Renal pelvis (tissue), 1 donor: ENCODE measurements at regions not wholly inside any gene's neighbourhood (a gene's known extent, or its start where the extent isn't known, plus 50 kb on each side); places are given as distances from the start of the nearest gene placed in this dataset.
"Not testable (repeated sequence)": the region's sequence is repeated elsewhere in the genome, so short reads cannot be mapped to it uniquely, and the experiment has no call there.

ENCODE experiments used
- DNase-seq: peaks from one replicate; pipeline ENCODE4 v3.0.0-alpha.2; 2013

DNA sequence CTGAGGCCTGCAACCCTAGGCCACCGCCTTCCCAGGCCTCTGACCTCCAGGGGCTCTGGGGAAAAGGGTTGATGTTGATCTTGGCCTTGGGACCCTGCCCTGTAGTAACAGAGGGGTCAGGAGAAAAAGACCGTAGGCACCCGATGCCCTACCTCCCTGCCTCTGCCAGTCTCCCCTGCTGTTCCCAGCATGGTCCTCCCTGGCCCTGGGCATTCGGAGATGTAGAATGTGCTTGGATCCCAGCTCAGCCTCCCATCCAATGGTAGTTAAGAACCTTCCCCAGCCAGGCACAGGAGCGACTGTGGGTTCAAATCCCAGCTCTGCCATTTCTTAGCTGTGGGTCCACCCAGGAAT is 72.0 kb upstream of the TARDBP start:
- DNase-seq = no peak

DNA sequence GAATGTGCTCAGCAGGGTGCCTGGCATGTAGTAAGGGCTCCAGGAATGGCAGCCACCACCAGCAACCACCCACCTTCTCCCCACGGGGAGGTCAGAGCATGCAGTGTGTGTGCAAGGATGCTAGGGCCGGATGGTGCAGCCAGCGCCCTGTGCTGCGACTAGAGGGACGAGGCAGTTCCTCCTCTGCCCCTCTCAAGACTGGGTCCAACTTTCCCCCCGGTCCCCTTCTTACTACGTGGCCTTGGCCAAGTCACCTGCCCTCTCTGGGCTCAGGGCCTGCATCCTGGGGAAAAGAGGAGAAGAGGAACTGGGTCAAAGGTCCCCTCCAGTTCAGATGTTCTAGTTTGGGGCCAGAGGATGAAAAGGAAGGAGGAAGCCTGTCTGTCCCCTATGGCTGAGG is 71.6 kb upstream of the TARDBP start:
- DNase-seq = no peak

DNA sequence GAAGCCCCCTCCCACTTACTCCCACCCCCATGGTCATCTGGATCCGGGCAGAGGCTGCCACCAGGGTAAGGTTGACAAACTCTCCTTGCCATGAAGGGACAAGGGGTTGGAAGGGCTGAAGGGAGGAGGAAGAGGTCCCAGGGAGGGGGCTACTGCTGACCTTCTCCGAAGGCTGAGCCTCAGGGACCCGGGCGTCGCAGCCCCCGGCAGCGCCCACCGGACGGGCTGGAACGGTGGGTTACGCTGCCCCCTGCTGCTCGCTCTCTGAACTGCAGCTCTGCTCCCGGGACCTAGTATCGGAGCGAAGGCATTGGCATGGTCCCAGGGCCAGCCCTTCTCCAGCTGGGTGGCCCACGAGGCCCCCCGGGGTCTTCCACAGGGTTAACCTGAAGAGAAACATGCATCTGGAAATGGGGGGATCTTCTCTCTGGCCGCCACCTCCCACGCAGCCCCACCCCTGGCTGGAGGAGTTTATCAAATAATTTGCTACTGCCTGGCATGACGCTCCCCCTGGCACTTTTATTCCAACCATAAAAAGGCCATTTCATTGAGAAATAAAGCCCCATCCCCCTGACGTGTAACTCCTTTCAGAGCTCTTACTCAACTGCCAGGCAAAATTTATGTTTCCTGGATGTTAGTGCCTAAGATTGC is 70.4 kb upstream of the TARDBP start:
- peak; percentile 62 for DNase-seq

DNA sequence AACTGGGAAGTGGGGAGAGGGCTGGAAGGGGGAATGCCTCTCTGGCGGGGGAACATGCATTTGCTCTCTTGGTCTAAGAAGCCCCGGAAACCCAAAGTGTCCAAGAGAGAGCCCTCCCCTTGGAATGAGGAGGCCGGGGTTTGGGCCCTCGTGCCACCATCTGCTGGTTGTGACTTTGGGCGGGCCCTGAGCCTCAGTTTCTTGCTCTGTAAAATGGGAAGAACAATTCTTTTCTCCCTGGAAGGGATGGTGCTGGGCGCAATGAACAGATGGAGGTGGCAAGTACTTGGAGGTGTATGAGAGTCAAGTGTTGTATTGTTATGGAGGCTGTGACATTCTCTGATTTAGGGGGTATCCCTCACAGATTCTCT is 69.9 kb upstream of the TARDBP start:
- no peak for DNase-seq

DNA sequence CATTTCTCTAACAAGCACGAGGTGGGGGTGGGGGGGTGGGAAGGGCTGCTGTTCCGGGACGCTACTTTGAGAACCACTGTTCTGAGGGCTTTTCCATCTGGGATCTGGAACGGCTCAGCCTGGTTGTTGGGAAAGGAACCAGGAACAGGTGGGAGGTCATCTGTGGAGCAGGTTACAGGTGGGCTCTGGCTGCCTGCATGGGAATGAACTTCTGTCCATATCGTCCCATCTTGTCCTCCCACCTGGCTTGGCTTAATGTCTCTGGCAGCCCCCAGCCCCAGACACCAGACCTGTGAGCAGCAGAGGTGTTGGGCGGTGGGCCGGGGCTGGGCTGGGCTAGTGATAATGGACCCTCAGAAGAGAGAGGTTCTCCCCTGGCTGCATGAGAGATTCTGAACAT is 69.4 kb upstream of the TARDBP start:
- DNase-seq = no peak

DNA sequence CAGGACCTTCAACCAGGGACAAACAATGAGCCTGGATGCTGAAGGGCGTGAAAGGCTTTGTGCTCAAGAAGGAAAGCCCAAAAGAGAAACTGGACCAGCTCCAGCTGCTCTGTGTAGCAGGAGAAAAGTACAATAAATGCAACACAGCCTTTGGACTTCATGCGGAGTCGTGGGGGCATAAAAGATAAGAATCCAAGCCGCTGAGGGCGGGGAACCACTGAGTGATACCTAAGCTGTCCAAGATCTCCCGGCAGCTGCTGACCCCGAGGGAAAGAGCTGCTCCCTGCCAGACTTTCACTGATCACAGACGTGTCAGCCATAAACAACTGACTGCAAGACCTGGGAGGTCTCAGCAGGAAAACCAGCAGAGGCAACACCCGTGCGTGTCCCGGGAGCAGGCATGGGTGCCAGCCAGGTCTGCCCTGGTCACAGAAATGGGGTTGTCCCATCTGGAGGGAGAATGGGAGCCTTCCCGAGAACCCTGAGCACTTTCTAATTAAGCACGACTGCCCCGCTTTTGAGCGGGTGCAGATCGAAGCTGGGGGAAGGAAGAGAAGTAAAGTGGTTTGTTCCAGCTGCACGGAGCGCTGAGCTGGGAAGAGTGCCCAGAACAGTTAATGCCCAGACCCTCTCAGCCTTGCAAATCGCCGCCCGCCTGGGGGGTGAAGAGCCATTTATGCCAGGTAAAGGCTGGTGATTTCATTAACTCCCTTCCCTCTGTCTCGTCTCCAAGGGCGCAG is 68.3 kb upstream of the TARDBP start:
- peak; percentile 40 for DNase-seq

DNA sequence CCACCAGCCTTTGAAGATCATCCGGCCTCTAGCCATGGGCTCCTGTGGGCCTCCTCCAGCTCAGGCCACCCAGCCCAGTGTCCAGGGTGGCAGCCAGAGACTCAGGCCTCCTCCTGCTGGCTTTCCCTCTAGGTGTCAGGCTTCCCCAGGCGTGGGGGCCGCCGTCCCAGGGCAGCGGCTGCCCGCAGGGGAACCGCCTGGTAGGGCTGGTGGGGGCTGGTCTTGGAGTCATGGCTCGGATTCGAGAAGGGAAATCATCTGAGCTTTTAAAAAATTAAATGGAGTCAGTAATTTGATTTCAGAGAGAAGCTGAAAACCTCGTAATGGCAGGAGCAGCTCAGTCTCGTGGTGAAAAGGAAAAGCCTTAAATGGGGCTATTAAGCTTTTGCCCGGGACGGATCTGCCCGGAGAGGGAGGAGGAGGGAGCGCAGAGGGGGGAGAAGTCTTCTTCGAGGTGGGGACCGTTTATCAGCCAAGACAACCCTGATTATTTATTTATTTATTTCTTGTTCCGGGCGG is 66.4 kb upstream of the TARDBP start:
- DNase-seq = no peak

DNA sequence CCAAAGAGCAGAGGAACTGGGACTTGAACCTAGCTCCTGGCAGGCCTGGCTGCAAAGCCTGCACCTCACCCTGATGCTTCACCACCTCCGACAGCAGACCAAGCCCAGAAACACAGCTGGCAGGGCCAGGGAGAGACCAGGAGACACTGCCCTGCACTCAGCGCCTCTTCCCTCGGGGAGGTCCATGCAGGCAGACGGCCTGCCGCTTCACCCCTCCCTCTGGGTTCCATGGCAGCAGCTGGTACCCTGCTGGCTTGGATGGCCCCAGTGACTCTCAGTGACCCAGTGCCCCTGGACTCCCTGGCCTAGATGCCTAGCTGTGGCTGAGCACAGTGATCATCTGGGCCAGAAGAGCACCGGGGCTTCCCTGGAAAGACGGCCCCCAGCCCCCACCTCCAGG is 65.3 kb upstream of the TARDBP start:
- no peak for DNase-seq

DNA sequence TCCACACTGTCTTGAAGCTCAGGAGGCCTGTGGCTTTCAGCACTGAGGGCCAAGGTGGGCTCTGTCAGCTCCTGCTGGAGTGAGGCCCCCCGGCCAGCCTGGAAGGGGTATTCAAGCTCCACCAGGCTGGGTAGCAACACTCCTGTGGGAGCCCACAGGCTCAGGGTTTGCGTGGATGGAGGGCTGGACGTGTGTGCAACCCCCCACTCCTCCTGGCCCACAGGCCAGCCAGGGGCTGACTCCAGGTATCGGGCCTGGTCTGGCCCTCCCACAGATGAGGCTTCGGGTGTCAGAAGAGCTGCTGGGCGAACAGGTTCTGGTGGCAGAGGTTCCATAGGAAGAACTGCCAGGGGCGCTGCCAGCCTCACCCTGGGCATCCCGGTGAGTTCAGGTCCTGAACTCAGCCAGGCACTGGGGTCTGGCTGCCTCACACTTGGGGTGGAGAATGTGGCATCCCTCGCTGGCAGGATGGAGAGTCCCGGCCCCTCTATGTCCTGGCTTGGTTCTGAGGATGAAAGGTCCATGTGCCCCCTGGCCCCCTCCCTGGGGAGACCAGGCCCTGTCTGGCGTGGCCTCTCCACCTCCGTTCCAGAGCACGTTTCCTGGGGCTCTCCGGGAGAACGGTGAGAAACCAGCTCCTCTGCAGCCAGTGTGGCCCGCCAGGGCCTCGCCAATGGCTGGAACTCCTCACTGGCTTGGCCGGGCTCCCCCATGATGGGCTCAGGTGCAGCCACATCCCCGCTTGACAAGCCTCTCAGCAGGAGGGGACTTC is 64.6 kb upstream of the TARDBP start:
- no peak for DNase-seq

DNA sequence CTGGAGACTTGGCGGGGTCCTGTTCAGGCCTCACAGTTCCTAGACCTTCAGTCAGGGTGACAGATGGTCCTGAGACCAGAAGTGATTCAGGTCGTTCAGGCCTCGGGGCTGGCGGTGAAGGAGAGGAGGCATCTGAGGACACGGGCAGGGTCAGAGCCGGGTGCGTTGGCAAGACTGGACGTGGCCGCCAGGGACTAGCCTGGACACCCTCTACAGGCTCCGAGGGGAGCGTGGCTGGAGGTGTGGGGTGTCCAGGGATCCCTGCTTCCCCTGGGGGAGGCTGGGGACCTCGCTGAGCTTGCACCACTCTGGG is 64.0 kb upstream of the TARDBP start:
- DNase-seq = no peak

DNA sequence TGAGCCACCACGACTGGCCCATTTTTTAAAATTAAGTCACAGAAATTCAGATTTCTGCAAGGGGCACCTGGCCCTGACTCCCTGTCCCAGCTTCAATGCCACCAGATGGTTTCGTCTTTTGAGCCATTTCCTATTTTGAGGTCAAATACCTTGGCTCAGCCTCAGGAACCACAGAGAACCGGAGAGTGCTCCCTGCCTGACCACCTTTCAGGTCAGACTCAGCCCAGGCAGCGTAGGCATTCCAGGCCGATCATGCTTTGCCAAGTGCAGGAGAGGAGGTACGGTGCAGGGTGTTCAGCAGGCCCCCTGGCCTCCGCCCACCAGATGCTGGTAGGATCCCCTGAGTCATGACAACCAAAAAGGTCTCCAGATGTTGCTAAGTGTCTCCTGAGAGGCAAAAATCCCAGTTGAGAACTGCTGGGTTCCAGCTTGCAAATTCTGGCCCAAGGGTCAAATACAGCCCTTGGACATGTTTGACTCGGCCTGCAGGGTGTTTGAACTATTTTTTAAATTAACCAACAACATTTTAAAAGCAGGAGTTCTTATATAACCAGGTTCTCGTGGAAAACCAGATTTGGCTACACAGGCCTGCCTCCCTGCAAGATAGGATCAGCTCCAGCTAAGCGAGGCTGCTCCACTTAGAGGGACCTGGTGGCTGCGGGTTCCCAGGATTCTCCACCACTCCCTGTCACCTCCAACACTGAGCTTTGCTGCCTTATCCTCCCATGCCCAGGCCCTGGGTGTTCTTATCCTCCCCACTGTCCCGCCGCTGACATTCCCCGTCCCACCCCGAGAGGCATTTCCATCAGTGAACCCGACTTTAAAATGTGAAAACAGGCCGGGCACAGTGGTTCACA is 61.9 kb upstream of the TARDBP start:
- no peak for DNase-seq

DNA sequence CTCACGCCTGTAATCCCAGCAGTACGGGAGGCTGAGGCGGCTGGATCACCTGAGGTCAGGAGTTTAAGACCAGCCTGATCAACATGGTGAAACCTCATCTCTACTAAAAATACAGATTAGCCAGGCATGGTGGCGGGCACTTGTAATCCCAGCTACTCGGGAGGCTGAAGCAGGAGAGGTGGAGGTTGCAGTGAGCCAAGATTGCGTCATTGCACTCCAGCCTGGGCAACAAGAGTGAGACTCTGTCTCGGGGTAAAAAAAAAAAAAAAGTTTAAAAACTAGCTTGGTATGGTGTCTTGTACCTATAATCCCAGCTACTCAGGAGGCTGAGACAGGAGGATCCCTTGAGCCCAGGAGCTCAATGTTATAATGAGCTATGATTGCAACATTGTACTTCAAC is 61.2 kb upstream of the TARDBP start:
- not testable (repeated sequence) for DNase-seq

DNA sequence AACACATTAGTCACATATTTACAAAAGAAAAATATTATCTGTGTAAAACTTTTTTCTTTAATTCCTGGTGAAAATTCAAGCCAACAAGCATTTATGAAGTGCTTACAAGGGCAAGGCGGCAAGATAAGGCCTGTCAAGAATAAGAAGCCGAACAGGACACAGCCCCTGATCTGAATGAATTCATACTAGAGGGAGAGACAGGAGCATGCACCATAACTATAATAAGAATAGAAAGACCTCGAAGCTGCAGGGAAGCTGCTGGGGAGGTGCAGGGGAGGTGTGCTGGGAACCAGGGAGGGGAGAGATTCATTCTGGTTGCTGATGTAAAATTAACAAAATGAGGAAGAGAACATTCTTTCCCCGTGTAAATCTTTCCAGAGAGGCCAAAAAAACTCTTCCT is 60.5 kb upstream of the TARDBP start:
- DNase-seq = no peak

DNA sequence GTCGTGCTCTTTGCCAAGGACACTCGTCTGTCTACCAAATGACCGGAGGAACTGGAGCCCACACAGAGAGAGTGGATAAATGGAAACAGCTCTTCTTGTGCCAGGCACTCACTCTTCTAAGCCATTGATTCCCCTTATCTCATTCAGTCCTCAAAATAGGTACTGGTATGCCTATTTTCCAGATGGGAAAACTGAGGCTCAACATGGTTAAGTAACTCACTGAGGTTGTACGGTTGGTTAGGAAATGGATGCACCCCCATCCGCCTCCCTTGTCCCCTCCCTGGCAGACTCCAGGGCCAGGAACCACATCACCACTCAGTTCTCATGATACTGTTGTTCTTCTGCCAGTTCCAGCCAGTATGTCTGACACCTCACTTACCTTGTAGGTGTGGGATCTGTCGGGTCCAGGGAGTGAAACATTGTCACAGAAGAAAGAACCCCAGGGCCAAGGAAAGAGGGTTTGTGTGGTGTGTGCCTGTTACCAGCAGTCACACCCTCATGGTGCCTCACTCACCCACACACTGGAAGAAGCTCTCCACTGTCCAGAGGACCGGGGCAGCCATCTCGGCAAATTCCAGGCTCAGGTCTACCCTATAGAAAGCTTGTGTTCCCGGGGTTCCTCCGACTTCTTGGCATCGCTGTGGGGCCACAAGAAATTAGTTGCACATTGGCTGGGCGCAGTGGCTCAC is 58.8 kb upstream of the TARDBP start:
- no peak for DNase-seq

- no peak for DNase-seq
Measured at GRCh38 chr1:10957133-10957532, 55.3 kb upstream of the TARDBP start.

DNA sequence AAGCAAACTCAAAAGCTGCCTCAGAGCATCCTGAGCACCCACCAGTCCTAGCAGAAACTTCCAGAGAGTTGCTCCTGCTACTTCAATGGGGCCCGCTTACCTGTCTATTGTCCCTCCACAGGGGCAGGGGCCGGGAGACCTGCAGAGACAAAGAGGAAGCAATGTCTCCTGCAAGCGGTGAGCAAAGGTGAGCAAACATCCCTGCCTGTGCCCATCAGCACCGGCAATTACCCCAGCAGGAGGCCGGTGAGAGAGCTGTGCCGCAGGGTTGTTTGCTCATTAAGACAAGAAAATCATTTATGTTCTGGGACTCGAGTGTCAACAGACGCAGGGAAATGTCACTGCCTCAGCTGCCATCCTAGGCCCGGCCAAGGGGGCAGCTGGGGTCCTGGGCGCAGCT is 53.8 kb upstream of the TARDBP start:
- no peak for DNase-seq

DNA sequence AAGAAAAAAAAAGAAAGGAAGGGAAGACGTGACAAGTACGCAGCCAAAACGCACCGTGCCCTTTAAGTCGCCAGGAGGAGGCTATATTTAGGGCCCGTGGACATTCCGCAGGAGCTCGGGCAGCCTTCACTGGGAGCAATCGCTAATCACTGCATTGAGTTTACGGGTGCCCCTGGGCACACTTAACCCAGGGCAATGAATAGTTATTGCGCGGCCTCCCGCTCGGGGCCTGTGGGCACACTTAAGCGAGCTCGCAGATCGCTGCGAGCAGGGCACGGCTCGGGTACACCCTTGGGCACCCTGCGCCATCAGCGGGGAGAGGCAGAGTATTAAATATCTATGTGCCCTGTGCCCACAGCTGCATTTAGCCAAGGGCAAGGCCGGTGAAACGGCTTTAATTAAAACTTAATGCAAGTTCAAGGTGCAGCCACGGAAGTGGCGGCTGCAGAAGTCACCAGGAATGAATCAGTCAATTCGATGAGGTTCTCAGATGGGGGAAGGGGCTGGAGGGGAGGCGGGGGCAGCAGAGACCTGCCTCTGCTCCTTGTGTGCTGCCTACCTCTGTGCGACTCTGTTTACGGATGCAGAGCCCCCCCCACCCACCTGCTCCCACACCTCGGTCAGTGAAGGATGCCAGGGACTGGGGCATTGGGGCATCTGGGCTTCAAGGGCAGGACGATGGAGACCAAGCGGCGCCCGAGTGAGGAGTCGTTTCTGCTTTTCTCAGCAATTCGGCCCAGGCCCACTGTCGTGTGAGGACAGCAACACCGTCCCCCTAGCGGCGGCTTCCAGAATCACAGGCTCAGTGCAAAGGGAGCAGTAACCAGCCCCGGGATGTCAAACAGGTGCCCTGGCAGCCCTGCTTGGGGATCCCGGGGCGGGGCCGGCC is 51.8 kb upstream of the TARDBP start:
- peak; percentile 80 for DNase-seq

- no peak for DNase-seq
Measured at GRCh38 chr1:10961300-10961833, 51.1 kb upstream of the TARDBP start.

- no peak for DNase-seq
Measured at GRCh38 chr1:10962483-10962882, 50.0 kb upstream of the TARDBP start.
